GM10248 (cell line): ENCODE measurements at regions not wholly inside any gene's neighbourhood (a gene's known extent, or its start where the extent isn't known, plus 50 kb on each side); places are given as distances from the start of the nearest gene placed in this dataset.
"Not testable (repeated sequence)": the region's sequence is repeated elsewhere in the genome, so short reads cannot be mapped to it uniquely, and the experiment has no call there.

Experiments
- CTCF ChIA-PET: fragments of 300-600 bp; sonication (Branson Sonifier 250); formaldehyde crosslinking; extraction: SDS; loops from one replicate; lab custom pipeline; 2021; ENCODE audit warnings: antibody characterized with exemption; lab: Yijun Ruan, JAX
- POLR2A ChIA-PET: fragments of 350-650 bp; sonication (Branson Sonifier 250); formaldehyde crosslinking; extraction: SDS; loops from one replicate; lab custom pipeline; 2020; ENCODE audit warnings: antibody characterized with exemption; lab: Yijun Ruan, JAX
- DNase-seq: peaks from one replicate; pipeline ENCODE4 v3.0.0; 2012; ENCODE audit errors: extremely low spot score
- CTCF ChIP-seq: IDR thresholded peaks from 2 replicates; pipeline ENCODE4 v1.5.1; 2012; ENCODE audit warnings: mild to moderate bottlenecking, low read depth; ENCODE audit errors: extremely low read depth, missing control alignments, control extremely low read depth

GRCh38 chr13:90032841-90033493 is 1314.5 kb upstream of the MIR17HG start:
- CTCF ChIA-PET: interaction anchor here (1.6 kb wide), 1 partner anchor 11 kb away, joined by 3 read pairs; no protein-coding TSS in a partner anchor
- no peak for TF ChIP-seq CTCF
- POLR2A ChIA-PET: no interaction called here
- DNase-seq: no peak

- ChIA-PET POLR2A (no interaction called here), CTCF (interaction anchor here (0.7 kb wide), 1 partner anchor 13 kb away, joined by 3 read pairs; no protein-coding TSS in a partner anchor)
- no peak for DNase-seq
- no peak for TF ChIP-seq CTCF
Observed at GRCh38 chr13:90039516-90039915, 1308.0 kb upstream of the MIR17HG start.

- no peak for DNase-seq
- no peak for TF ChIP-seq CTCF
- CTCF ChIA-PET: no interaction called here
- POLR2A ChIA-PET: no interaction called here
Observed at GRCh38 chr13:90047600-90047999, 1299.9 kb upstream of the MIR17HG start.

- TF ChIP-seq CTCF: no peak
- POLR2A ChIA-PET: no interaction called here
- no peak for DNase-seq
- CTCF ChIA-PET: no interaction called here
Observed at GRCh38 chr13:90049989-90050671, 1297.4 kb upstream of the MIR17HG start.

- no peak for TF ChIP-seq CTCF
- DNase-seq: no peak
- ChIA-PET CTCF (no interaction called here), POLR2A (no interaction called here)
Observed at GRCh38 chr13:90055121-90055520, 1292.4 kb upstream of the MIR17HG start.

- TF ChIP-seq CTCF: no peak
Observed at GRCh38 chr13:90055760-90056159, 1291.7 kb upstream of the MIR17HG start.

GRCh38 chr13:90064226-90064625 is 1283.3 kb upstream of the MIR17HG start:
- DNase-seq, POLR2A ChIA-PET, CTCF ChIA-PET: not testable (repeated sequence)

More at GRCh38 chr13:90055760-90056159, 1291.7 kb upstream of the MIR17HG start:
- POLR2A ChIA-PET: no interaction called here
- CTCF ChIA-PET: no interaction called here
- DNase-seq: no peak
